GM12872 (cell line): ENCODE measurements at regions not wholly inside any gene's neighbourhood (a gene's known extent, or its start where the extent isn't known, plus 50 kb on each side); places are given as distances from the start of the nearest gene placed in this dataset.

Experiments
- TF ChIP-seq, protein P1 (sequence below): IDR thresholded peaks from 3 replicates; pipeline ENCODE4 v1.5.1; 2011; ENCODE audit warnings: low read depth, mild to moderate bottlenecking, low read length, moderate library complexity; ENCODE audit not compliant: insufficient read depth

DNA sequence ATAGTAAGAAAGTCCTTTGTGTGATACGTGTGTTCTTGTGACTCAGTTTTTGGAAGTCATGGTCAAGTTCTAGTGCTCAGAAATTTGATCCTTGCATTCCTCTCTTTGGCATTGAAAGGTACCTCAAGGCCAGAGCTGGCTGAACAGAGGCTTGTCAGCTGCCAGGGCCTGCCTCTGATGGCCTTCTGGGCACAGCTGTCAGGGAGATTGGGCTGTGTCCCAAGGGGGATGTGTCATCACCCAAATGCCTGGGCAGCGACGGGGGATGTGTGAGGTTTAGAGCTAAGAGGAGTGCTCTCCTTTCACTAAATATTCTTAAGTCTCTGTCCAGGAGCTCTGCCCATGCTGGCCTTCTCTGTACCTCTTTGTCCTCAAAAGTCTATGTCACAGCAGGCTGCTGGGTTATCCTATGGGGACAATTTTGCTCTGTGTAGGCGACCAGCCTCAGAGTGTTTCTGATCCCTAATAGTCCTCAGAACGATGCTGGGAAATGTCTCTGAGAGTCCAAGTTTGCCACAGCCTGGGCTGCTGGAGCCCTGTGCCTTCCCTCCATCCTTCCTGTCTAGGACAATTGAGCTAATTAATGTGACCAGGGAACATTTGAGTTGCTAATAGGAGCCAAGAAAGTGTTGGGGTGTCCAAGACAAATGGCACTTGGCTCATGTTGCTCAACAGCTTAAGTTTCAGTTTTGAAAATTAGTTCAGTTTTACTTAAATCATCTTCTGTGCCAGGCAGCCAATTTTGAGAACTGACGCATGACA, 115.4 kb upstream of the ZNF521 start:
- TF ChIP-seq, protein P1, sequence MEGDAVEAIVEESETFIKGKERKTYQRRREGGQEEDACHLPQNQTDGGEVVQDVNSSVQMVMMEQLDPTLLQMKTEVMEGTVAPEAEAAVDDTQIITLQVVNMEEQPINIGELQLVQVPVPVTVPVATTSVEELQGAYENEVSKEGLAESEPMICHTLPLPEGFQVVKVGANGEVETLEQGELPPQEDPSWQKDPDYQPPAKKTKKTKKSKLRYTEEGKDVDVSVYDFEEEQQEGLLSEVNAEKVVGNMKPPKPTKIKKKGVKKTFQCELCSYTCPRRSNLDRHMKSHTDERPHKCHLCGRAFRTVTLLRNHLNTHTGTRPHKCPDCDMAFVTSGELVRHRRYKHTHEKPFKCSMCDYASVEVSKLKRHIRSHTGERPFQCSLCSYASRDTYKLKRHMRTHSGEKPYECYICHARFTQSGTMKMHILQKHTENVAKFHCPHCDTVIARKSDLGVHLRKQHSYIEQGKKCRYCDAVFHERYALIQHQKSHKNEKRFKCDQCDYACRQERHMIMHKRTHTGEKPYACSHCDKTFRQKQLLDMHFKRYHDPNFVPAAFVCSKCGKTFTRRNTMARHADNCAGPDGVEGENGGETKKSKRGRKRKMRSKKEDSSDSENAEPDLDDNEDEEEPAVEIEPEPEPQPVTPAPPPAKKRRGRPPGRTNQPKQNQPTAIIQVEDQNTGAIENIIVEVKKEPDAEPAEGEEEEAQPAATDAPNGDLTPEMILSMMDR, result no peak

DNA sequence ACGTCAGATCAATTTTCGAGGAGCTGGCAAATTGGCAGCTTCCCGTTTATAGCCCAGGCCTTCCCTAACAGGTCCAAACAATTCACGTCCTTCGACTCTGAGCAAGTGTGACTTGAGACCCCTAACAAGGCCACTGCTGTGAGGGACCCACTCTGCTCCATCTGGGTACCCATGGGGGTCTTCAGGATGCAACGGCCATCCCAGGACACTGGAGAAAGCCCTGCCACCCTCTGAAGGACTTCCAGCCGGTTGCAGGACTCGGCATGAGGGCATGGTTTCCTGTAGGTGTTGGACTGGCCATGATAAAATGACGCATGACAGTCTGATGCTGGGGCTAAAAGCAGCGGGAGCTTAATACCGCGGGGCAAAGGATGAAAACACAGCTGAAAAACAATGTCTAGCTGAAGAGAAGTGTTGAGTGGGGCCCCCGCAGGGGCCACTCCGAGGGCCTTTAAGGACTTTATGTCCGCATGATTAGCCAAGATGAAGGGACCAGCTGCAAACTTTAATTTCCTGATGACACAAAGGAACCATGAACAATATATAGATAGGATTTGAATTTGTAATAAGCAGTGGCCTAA, 113.3 kb upstream of the ZNF521 start:
- TF ChIP-seq, protein P1, result no peak

DNA sequence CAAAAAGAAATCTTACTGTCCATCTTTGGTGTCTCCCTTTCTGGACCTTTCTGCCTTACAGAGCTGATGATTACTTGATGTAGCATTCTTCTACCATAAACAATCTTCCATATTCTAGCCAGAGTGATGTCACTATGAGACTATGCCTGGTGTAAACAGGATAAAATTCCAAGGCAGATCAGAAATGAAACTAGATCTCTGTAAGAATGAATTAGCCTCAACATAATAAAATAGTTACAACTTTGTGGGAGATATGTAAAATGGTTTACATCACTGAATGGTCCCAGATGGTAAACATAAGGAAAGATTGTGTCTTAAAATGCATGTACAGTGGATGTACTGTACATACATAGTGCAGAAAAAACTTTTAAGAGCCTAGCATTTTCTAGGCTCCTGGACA, 112.3 kb upstream of the ZNF521 start:
- TF ChIP-seq, protein P1, result no peak

DNA sequence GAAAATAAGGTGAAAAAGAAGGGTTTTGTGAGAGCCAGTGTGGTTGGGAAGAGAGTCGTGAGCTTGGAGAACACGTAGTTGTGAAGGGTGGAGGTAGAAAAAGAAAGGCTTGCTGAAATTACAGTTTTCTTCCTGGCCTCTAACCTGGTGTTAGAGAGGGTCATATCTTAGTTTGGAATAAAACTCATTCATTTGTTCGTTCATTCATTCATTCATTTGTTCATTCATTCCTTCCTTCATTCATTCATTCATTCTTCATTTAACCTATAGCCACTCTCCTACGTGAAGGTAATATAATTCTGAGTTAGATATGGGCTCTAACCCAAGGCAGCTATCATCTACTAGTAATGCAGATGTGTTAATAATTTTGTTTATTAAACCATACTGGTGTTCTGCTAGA, 111.8 kb upstream of the ZNF521 start:
- TF ChIP-seq, protein P1, result no peak

DNA sequence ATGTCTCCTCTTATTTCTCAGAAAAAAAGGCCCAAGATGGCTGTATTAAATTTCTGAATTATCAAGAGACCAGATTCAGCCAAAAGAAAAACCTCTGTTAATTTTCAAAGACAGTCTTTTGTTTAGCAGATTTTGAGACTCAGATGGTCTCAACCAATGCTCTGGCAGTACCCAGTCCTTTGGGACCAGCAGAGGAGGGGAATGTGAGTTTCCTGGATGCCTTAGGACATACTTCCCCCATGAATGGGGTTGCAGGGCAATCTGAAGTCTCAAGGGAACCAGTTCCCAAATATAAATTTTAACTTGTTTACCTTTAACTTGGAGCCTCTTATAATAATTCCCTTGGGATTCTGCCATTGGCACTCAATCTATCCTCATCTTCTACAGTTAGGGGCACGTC, 107.8 kb upstream of the ZNF521 start:
- TF ChIP-seq, protein P1, result no peak

DNA sequence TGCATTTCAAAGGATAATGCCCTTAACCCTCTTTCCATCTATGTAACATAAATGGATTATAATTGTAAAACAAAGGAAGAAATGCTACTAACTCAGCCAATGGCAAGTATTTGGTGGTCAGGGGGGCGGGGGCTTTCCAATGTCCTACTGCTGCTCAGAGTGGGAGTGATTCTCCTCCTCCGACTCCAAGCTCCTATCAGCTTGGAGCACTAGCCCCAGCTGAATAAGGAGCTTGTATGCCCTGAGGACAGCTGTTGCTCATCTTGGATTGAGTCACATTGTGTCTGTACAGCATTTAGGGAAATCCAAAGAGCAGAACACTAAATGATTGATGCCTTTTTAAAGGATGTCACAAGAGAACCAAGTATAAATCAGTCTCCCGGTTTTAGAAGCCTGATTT, 105.6 kb upstream of the ZNF521 start:
- TF ChIP-seq, protein P1, result no peak

DNA sequence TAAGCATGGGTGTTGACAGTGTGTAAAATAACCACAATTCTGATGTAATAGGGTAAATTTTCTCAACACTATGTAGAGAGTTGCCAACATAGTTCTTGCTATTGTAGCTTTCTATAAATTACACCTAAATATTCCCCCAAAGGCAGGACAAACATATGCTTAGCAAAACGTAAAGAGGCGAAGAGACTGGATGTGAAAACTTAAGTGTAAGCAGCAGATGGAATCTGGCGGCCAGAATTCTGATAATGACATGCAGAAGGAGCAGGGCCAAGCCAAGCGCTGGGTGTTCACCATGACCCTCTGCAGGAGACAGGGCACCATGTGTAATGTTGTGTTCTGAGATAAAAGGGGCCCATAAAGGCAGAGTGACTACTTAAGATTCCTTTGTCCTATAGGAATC, 105.2 kb upstream of the ZNF521 start:
- TF ChIP-seq, protein P1, result no peak
